ENCODE measurements at regions not wholly inside any gene's neighbourhood (a gene's known extent, or its start where the extent isn't known, plus 50 kb on each side); places are given as distances from the start of the nearest gene placed in this dataset.

DNA sequence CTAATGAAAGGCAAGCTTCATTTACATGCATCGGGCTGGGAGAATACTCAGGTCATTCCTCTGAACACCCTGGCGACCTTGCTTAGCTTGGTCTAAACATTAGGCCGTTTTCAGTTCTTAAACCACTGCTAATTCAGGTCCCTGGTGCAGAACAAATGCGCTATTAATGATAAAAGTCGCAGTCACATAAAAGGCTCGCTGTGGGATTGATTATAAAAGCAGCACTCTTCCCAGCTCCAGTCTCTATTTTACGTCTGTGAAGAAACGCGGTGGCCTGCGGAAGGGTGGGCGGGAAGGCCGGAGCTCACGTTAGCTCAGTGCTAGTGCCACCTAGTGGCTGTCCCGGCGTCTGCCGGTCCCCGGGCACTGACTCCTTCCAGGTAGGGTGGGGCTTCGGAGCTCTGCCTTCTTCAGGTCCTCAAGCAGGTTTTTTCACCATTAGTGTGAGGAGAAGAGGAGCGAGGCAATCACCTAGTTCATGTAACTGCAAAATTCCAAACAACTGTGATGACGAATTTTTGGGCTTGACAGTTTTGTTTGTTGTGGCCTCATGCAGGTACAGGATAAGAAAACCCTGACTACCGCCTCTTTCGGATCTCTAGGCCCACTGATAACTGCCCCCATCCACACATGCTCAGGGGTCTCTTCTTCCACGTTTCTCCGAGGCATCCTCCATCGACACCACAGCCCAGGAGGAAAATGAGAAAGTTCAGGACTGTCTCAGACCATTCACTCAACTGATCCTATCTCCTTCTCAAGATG, 66.5 kb upstream of the CLMP start:
- TF ChIP-seq, protein P1, sequence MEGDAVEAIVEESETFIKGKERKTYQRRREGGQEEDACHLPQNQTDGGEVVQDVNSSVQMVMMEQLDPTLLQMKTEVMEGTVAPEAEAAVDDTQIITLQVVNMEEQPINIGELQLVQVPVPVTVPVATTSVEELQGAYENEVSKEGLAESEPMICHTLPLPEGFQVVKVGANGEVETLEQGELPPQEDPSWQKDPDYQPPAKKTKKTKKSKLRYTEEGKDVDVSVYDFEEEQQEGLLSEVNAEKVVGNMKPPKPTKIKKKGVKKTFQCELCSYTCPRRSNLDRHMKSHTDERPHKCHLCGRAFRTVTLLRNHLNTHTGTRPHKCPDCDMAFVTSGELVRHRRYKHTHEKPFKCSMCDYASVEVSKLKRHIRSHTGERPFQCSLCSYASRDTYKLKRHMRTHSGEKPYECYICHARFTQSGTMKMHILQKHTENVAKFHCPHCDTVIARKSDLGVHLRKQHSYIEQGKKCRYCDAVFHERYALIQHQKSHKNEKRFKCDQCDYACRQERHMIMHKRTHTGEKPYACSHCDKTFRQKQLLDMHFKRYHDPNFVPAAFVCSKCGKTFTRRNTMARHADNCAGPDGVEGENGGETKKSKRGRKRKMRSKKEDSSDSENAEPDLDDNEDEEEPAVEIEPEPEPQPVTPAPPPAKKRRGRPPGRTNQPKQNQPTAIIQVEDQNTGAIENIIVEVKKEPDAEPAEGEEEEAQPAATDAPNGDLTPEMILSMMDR (IDR thresholded peaks at IDR 0.05), result peak; percentile 23 to 85 (median 78)
- no peak for TF ChIP-seq POLR2A (IDR thresholded peaks at IDR 0.05)
- TF ChIP-seq POLR2AphosphoS5 (IDR thresholded peaks at IDR 0.05; ENCODE audit: insufficient read depth in 1 of 2, low read depth in 1 of 2), result no peak
- Histone ChIP-seq H3K27ac (no peak overlapping the region), H3K9me3 (no peaks in the 10 kb centered on the region), H3K27me3 (no peaks in the 10 kb centered on the region), H3K36me3 (no peaks in the 10 kb centered on the region), H3K4me1 (no peaks in the 10 kb centered on the region), H3K4me3 (peak overlapping the region in 1 of 2 donors; percentile 22)
- no peak for DNase-seq (ENCODE audit: extremely low spot score in 2 of 2)
- intact Hi-C loops (cut with DNase I), result no loop called here

DNA sequence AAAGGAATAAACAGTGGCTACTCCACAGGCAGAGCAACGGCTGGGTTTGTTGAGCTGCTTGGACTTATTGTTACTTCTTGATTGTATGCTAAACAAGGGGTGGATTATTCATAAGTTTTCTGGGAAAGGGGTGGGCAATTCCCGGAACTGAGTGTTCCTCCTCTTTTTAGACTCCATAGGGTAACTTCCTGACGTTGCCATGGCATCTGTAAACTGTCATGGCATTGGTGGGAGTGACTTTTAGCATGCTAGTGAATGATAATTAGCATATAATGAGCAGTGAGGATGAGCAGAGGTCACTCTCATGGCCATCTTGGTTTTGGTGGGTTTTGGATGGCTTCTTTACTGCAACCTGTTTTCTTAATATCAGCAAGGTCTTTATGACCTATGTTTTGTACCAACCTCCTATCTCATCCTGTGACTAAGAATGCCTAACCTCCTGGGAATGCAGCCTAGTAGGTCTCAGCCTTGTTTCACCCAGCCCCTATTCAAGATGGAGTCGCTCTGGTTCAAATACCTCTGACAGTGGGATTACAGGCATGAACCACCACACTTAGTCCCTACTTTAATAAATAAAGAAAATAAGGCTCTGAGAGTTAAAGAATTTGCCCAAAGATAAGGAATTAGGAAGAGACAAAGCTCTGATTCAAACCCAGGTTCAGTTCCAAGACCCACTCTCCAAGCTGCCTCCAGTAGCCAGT, 65.6 kb upstream of the CLMP start:
- intact Hi-C loops (cut with DNase I), result no loop called here
- Histone ChIP-seq H3K27me3 (no peaks in the 10 kb centered on the region), H3K27ac (no peak overlapping the region)

GRCh38 chr11:123258877-123259276, 63.8 kb upstream of the CLMP start:
- no peaks in the 10 kb centered on the region for H3K27me3 ChIP-seq
- H3K27ac ChIP-seq, result no peak overlapping the region
- no peaks in the 10 kb centered on the region for H3K9me3 ChIP-seq
- no peak for TF ChIP-seq POLR2AphosphoS5 (IDR thresholded peaks at IDR 0.05; ENCODE audit: insufficient read depth in 1 of 2, low read depth in 1 of 2)
- TF ChIP-seq, protein P1 (IDR thresholded peaks at IDR 0.05), result no peak
- TF ChIP-seq POLR2A (IDR thresholded peaks at IDR 0.05), result no peak
- H3K36me3 ChIP-seq, result no peaks in the 10 kb centered on the region
- intact Hi-C loops (cut with DNase I), result no loop called here
- no peak for DNase-seq (ENCODE audit: extremely low spot score in 2 of 2)
- no peak overlapping the region for H3K4me3 ChIP-seq
- H3K4me1 ChIP-seq, result no peaks in the 10 kb centered on the region

More for the DNA sequence above, 65.6 kb upstream of the CLMP start:
- H3K36me3 ChIP-seq, result no peaks in the 10 kb centered on the region
- H3K9me3 ChIP-seq, result no peaks in the 10 kb centered on the region
- no peaks in the 10 kb centered on the region for H3K4me1 ChIP-seq
- DNase-seq (ENCODE audit: extremely low spot score in 2 of 2), result no peak
- no peak overlapping the region for H3K4me3 ChIP-seq
- TF ChIP-seq POLR2A (IDR thresholded peaks at IDR 0.05) (no peak), POLR2AphosphoS5 (IDR thresholded peaks at IDR 0.05; ENCODE audit: insufficient read depth in 1 of 2, low read depth in 1 of 2) (no peak)
- TF ChIP-seq, protein P1 (IDR thresholded peaks at IDR 0.05), result no peak

- TF ChIP-seq, protein P1 (IDR thresholded peaks at IDR 0.05), result no peak
- TF ChIP-seq POLR2AphosphoS5 (IDR thresholded peaks at IDR 0.05; ENCODE audit: insufficient read depth in 1 of 2, low read depth in 1 of 2) (no peak), POLR2A (IDR thresholded peaks at IDR 0.05) (no peak)
- H3K4me3 ChIP-seq, result no peak overlapping the region
- intact Hi-C loops (cut with DNase I), result no loop called here
- DNase-seq (ENCODE audit: extremely low spot score in 2 of 2), result no peak
- no peak overlapping the region for H3K27ac ChIP-seq
- H3K27me3 ChIP-seq, result no peaks in the 10 kb centered on the region
- H3K9me3 ChIP-seq, result no peaks in the 10 kb centered on the region
- no peaks in the 10 kb centered on the region for H3K4me1 ChIP-seq
- no peaks in the 10 kb centered on the region for H3K36me3 ChIP-seq
Observed at GRCh38 chr11:123257370-123257769, 62.3 kb upstream of the CLMP start.

DNA sequence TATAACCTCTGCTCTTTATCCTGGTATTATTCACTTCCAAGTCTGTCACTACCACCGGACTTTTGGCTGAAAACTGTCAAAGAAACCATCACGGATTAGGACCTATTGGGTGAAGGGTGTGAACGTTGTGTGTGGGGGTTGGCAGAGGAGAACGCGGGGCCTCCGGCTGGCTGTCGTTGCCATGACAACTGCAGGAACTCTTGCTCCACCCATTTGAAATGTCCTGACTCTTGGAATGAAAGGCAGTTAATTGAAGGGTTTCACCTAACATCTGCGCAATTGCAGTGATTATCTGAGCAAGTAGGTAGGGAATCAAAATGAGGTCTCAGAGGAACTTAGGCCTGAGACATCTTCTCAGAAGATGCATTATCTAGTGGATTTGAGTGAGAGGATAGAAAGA, 60.9 kb upstream of the CLMP start:
- Histone ChIP-seq H3K27ac (no peak overlapping the region), H3K27me3 (no peaks in the 10 kb centered on the region), H3K9me3 (no peaks in the 10 kb centered on the region), H3K36me3 (no peaks in the 10 kb centered on the region), H3K4me1 (no peaks in the 10 kb centered on the region), H3K4me3 (no peak overlapping the region)
- DNase-seq (ENCODE audit: extremely low spot score in 2 of 2), result no peak
- intact Hi-C loops (cut with DNase I), result no loop called here
- TF ChIP-seq POLR2AphosphoS5 (IDR thresholded peaks at IDR 0.05; ENCODE audit: insufficient read depth in 1 of 2, low read depth in 1 of 2) (no peak), POLR2A (IDR thresholded peaks at IDR 0.05) (no peak)
- TF ChIP-seq, protein P1 (IDR thresholded peaks at IDR 0.05), result no peak
